HG03175 (cell line): ENCODE measurements at regions not wholly inside any gene's neighbourhood (a gene's known extent, or its start where the extent isn't known, plus 50 kb on each side); places are given as distances from the start of the nearest gene placed in this dataset.
A peak's percentile ranks its signal among the peaks of the same experiment; 100 is the strongest.
"Not testable (repeated sequence)": the region's sequence is repeated elsewhere in the genome, so short reads cannot be mapped to it uniquely, and the experiment has no call there.

Experiments used
- ATAC-seq: cut with Tn5 transposase; IDR thresholded peaks from one replicate; pipeline ENCODE4 v1.9.1; 2021; ENCODE audit warnings: mild to moderate bottlenecking, moderate library complexity; ENCODE audit not compliant: unreplicated experiment

- ATAC-seq = no peak
Measured at GRCh38 chr10:60524541-60524940, 134.9 kb upstream of the ANK3 start.

DNA sequence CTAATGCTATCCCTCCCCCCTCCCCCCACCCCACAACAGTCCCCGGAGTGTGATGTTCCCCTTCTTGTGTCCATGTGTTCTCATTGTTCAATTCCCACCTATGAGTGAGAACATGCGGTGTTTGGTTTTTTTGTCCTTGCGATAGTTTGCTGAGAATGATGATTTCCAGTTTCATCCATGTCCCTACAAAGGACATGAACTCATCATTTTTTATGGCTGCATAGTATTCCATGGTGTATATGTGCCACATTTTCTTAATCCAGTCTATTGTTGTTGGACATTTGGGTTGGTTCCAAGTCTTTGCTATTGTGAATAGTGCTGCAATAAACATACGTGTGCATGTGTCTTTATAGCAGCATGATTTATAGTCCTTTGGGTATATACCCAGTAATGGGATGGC lies 133.7 kb upstream of the ANK3 start:
- not testable (repeated sequence) for ATAC-seq

GRCh38 chr10:60522617-60523016 lies 132.9 kb upstream of the ANK3 start:
- ATAC-seq = no peak

DNA sequence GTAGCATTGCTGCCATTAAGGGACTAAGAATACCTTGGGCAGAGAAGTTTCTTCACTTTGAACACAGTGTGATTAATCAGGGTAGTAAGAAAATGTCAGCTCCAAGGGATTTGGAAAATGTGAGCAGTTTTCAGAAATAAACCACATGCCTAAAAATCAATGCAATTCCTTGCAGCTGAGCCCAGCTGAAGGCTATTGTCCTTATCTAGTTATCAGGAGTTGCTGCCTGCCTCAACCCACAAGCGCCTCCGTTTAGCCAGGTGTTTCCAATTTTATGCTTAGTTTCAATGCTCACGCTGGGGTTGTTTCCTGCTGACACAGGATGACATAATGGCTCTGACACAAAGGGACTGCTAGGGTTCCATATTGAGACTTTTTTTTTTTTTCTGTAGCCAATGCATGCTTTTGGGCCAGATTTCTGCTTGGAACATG lies 132.3 kb upstream of the ANK3 start:
- no peak for ATAC-seq

- ATAC-seq = no peak
Measured at GRCh38 chr10:60518745-60519144, 129.1 kb upstream of the ANK3 start.

DNA sequence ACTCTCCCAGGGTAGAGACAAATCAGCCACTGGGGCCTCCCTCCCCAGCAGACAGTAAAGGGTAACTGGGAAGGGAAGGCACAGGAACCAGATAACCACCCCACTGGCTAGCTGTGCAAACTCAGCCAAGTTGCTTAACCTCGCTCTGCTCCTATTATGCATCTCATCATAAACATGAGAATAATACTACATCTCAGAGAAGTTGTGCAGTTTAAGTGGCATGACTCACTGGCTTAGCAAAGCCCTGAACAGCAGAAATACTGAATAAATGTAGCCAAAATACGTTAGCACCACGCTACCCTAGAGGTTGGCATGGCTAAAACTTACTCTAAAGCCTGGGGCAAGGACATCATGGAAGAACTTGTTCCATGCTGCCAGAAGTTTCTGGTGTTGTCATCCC lies 128.1 kb upstream of the ANK3 start:
- no peak for ATAC-seq

DNA sequence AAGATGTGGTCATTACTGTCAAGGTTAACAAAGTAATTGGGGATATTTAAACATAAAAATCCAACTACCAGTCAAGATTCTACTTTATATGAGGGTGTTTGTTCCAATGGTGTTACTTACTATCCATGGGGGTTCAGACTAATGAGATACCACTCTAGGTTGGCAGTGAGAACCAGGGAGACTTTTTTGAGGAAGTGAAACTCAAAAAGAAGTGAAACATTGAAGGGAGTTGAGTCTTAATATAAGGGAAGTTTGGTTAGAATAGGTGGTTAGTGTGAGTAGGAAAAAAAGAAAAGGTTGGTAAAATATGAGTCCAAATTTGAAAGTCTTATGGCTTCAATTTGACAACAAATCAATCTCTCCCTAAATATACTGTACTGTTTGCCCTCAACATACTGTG lies 123.6 kb upstream of the ANK3 start:
- ATAC-seq = peak; percentile 85

- no peak for ATAC-seq
Measured at GRCh38 chr10:60511477-60512229, 122.0 kb upstream of the ANK3 start.

DNA sequence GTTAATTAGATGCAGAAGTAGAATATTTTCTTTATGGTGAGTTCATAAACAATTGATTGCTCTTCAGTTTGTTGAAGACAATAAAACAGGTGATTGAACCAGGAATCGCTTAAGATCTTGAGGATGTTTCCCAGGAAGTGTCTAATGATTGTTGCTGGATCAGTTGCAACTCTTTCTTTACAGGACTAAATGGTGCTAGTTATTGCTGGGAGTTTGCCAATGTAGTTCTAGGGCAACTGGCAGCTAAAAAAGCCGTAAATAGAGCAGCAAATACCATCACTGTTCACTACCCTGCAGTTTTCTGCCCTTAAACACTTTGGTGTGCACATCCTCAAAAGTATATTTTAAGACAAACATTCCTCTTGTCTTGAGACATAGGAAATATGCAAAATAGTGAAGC lies 119.2 kb upstream of the ANK3 start:
- no peak for ATAC-seq

GRCh38 chr10:60508037-60508436 lies 118.4 kb upstream of the ANK3 start:
- no peak for ATAC-seq

- ATAC-seq = no peak
Measured at GRCh38 chr10:60502621-60503020, 112.9 kb upstream of the ANK3 start.

GRCh38 chr10:60498985-60499384 lies 109.3 kb upstream of the ANK3 start:
- ATAC-seq = no peak

- no peak for ATAC-seq
Measured at GRCh38 chr10:60497364-60497763, 107.7 kb upstream of the ANK3 start.

DNA sequence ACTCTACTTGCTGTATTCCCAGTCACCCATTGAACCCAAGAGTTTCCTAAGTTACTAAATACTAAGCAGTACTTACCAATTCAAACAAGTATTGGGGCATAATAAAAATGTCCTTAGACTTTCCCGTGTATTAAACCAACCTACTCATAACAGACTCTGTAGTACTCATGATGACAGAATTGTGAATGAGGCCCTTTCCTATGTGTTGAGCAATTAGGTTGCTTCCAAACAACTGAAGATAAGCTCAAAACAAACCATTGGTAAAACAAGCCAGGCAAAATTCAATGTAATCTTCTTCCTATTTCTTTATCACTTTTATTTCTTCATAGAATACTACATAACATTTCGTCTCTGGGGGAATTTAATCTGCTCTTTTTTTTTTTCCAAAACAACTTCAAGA lies 106.5 kb upstream of the ANK3 start:
- ATAC-seq = no peak

DNA sequence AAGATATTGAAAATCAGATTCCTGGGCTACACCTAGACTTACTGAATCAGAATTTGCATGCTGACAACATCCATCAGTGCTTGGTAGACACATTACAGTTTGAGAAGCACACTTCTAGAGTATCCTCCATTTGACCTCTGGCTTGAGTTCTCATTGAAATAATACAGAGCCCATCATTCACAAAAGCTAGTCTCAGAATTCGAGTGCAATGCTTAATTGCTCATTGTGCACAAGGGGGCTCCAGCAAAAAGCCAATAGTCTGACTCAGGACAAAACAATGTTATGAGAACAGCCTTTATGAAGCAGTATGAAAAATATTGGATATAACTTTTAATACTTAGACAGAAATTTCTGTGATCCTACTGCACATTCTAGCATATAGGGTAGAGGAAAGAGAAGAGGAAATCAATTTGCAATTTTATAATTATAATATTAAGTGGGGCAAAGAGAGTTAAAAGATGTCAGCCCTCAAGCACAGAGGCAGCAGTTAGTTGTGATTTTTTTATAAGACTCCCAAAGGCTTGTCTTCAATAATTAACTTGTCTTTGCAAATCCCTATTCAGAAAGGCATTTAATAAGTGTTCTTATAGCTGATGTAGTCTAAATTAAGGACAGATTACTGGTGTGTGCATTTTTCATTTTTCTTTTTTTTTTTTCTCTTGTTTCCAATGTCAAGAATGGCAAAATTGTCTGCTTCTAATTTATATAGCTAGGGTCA lies 105.8 kb upstream of the ANK3 start:
- ATAC-seq = no peak

DNA sequence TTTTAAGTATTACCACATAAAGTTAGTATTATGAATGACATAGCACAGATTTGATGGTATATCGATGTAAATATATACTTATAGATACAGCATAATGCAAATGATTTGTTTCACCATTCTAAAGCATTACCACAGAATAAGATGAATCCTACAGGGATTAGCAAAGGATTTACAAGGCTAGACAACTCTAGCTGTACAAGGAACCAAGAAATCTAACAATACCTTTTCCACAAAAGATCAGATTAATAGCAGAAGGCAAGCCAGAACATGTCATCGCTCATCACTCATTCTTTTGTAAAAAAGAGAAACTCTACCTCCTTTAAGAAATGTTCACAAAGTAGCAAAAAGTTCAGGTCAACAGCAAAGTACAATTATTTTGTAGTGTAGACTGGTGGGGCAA lies 105.1 kb upstream of the ANK3 start:
- ATAC-seq = no peak

DNA sequence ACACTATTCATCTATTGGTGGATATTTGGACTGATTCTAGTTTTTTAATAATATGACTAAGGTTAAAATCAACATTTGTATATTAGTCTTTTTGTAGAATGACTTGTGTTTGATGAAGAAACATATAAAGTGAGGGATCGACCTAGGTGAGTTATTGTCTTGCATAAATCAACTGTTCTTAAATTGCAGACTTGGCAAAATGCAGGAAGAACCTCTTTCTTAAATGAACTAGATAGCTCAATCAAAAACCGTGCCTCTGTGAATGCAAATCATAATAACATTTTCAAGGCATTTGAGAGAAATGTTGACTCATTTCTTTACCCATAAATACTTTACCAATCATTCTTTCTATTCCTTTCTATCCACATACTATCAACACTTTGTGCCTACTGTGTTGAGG lies 101.5 kb upstream of the ANK3 start:
- no peak for ATAC-seq

DNA sequence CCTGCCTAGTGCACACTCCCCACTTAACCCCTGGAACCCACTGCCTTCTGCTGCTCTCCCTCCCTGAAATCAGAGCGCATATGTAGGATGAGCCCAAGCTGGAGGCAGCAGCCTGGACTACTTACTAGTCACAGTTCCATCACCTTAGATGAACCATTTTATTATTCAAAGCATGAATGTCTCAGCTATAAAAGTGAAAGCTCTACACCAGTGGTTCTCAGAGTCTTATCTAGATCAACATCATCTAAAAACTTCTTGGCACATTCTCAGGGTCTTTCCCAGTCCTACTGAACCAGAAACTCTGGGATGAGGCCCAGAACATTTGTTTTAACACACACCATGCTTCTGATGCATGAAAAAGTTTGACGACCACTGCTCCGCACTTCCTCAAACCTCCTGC lies 100.3 kb upstream of the ANK3 start:
- no peak for ATAC-seq

- no peak for ATAC-seq
Measured at GRCh38 chr10:60488111-60488669, 98.5 kb upstream of the ANK3 start.

- no peak for ATAC-seq
Measured at GRCh38 chr10:60487543-60487942, 97.9 kb upstream of the ANK3 start.

DNA sequence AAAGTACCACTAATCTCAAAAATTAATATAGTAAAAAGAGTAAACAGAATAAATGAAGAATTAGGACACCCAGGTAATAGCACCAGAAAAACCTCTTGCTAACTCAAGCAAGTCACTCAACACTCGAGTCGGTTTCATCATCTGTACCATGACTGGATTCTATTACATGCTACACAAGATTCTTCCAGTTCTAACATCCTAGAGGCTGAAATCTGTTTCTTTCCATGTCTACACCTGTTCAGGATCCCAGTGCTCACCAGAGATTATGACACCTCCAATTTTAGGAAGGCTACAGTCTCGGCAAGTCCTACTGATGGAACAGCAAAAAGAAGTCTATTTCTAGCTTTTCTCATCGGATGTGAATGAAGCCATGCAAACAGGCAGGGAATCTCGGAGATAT lies 95.3 kb upstream of the ANK3 start:
- no peak for ATAC-seq

- no peak for ATAC-seq
Measured at GRCh38 chr10:60480865-60481563, 91.3 kb upstream of the ANK3 start.
